Loucy (cell line): ENCODE measurements at regions not wholly inside any gene's neighbourhood (a gene's known extent, or its start where the extent isn't known, plus 50 kb on each side); places are given as distances from the start of the nearest gene placed in this dataset.

ENCODE experiments used
- CTCF ChIP-seq: fragments of 200-600 bp; sonication (generic); conservative IDR thresholded peaks from 2 replicates; pipeline ENCODE4 v1.5.1; 2014; ENCODE audit warnings: mild to moderate bottlenecking, antibody characterized with exemption, low read length
- EZH2phosphoT487 ChIP-seq: fragments of 200-600 bp; IDR thresholded peaks from 2 replicates; pipeline ENCODE4 v1.6.1; 2018; ENCODE audit warnings: antibody characterized with exemption, mild to moderate bottlenecking, moderate library complexity, borderline replicate concordance

GRCh38 chr2:176976736-176977685 lies 235.6 kb upstream of the HNRNPA3 start:
- TF ChIP-seq CTCF (no peak), EZH2phosphoT487 (no peak)
